WERI-Rb-1 (cell line): ENCODE measurements at regions not wholly inside any gene's neighbourhood (a gene's known extent, or its start where the extent isn't known, plus 50 kb on each side); places are given as distances from the start of the nearest gene placed in this dataset.

Source experiments
- DNase-seq: peaks from one replicate; pipeline ENCODE4 v3.0.0-alpha.2; 2020
- H3K27ac ChIP-seq: fragments of 250-450 bp; sonication (Bioruptor Pico); 2 replicates; pipeline ENCODE4 v1.5.1; 2020; ENCODE audit warnings: mild to moderate bottlenecking, moderate library complexity
- H3K27me3 ChIP-seq: fragments of 250-450 bp; sonication (Bioruptor Pico); 2 replicates; pipeline ENCODE4 v1.5.1; 2021; ENCODE audit warnings: mild to moderate bottlenecking, low read depth, moderate library complexity; ENCODE audit not compliant: insufficient read depth, severe bottlenecking
- H3K36me3 ChIP-seq: fragments of 250-450 bp; sonication (Bioruptor Pico); 2 replicates; pipeline ENCODE4 v1.5.1; 2020; ENCODE audit warnings: mild to moderate bottlenecking, moderate library complexity
- H3K4me3 ChIP-seq: 2 replicates; pipeline ENCODE4 v1.5.1; 2011; ENCODE audit warnings: low read depth, mild to moderate bottlenecking, control low read depth, low read length
- H3K9me3 ChIP-seq: fragments of 250-450 bp; sonication (Bioruptor Pico); 2 replicates; pipeline ENCODE4 v1.5.1; 2021; ENCODE audit warnings: mild to moderate bottlenecking, moderate library complexity; ENCODE audit not compliant: severe bottlenecking
- CTCF ChIP-seq: IDR thresholded peaks from 2 replicates; pipeline ENCODE4 v1.5.1; 2011; ENCODE audit warnings: low read depth, mild to moderate bottlenecking, control low read depth, inconsistent platforms, low read length

- no peaks in the 10 kb centered on the region for H3K36me3 ChIP-seq
- H3K27ac ChIP-seq: no peak overlapping the region
- DNase-seq: no peak
- H3K9me3 ChIP-seq: peaks cover 3% of the 10 kb centered on the region
- TF ChIP-seq CTCF: no peak
- no peak overlapping the region for H3K4me3 ChIP-seq
- H3K27me3 ChIP-seq: no peaks in the 10 kb centered on the region
Observed at GRCh38 chr1:22224091-22224490, 81.2 kb upstream of the WNT4 start.

- no peak for DNase-seq
- no peak for TF ChIP-seq CTCF
- no peak overlapping the region for H3K4me3 ChIP-seq
- peaks cover 3% of the 10 kb centered on the region for H3K9me3 ChIP-seq
- no peak overlapping the region for H3K27ac ChIP-seq
- no peaks in the 10 kb centered on the region for H3K27me3 ChIP-seq
- H3K36me3 ChIP-seq: no peaks in the 10 kb centered on the region
Observed at GRCh38 chr1:22224631-22225030, 81.7 kb upstream of the WNT4 start.

- Histone ChIP-seq H3K4me3 (no peak overlapping the region), H3K27me3 (no peaks in the 10 kb centered on the region), H3K9me3 (peaks cover 3% of the 10 kb centered on the region), H3K36me3 (no peaks in the 10 kb centered on the region), H3K27ac (no peak overlapping the region)
- DNase-seq: peak; percentile 78
- TF ChIP-seq CTCF: no peak
Observed at GRCh38 chr1:22225858-22226589, 83.1 kb upstream of the WNT4 start.

- Histone ChIP-seq H3K27ac (no peak overlapping the region), H3K9me3 (peaks cover 3% of the 10 kb centered on the region), H3K36me3 (no peaks in the 10 kb centered on the region), H3K4me3 (no peak overlapping the region), H3K27me3 (no peaks in the 10 kb centered on the region)
- no peak for TF ChIP-seq CTCF
- no peak for DNase-seq
Observed at GRCh38 chr1:22228074-22228473, 85.2 kb upstream of the WNT4 start.

- no peak overlapping the region for H3K4me3 ChIP-seq
- peaks cover 3% of the 10 kb centered on the region for H3K9me3 ChIP-seq
- DNase-seq: no peak
- H3K36me3 ChIP-seq: no peaks in the 10 kb centered on the region
- TF ChIP-seq CTCF: no peak
- H3K27ac ChIP-seq: no peak overlapping the region
- no peaks in the 10 kb centered on the region for H3K27me3 ChIP-seq
Observed at GRCh38 chr1:22228505-22228911, 85.6 kb upstream of the WNT4 start.

GRCh38 chr1:22229379-22229778, 86.5 kb upstream of the WNT4 start:
- Histone ChIP-seq H3K9me3 (peaks cover 3% of the 10 kb centered on the region), H3K27ac (no peak overlapping the region), H3K36me3 (no peaks in the 10 kb centered on the region), H3K4me3 (no peak overlapping the region), H3K27me3 (no peaks in the 10 kb centered on the region)
- no peak for DNase-seq
- TF ChIP-seq CTCF: no peak
